ENCODE measurements at regions not wholly inside any gene's neighbourhood (a gene's known extent, or its start where the extent isn't known, plus 50 kb on each side); places are given as distances from the start of the nearest gene placed in this dataset.
"Not testable (repeated sequence)": the region's sequence is repeated elsewhere in the genome, so short reads cannot be mapped to it uniquely, and the experiment has no call there.

- DNase-seq: no peak
Observed at GRCh38 chr14:101616202-101616601, 54.9 kb downstream of the DIO3 start.

GRCh38 chr14:101619484-101619883 lies 58.2 kb downstream of the DIO3 start:
- DNase-seq: no peak

GRCh38 chr14:101620031-101620788 lies 58.9 kb downstream of the DIO3 start:
- DNase-seq: no peak

- DNase-seq: no peak
Observed at GRCh38 chr14:101620821-101621785, 59.8 kb downstream of the DIO3 start.

GRCh38 chr14:101622251-101623076 lies 61.2 kb downstream of the DIO3 start:
- DNase-seq: no peak

GRCh38 chr14:101623077-101623372 lies 61.7 kb downstream of the DIO3 start:
- no peak for DNase-seq

GRCh38 chr14:101623685-101624444 lies 62.6 kb downstream of the DIO3 start:
- no peak for DNase-seq

- DNase-seq: no peak
Observed at GRCh38 chr14:101624536-101624935, 63.2 kb downstream of the DIO3 start.

GRCh38 chr14:101625336-101626097 lies 64.2 kb downstream of the DIO3 start:
- DNase-seq: no peak

- no peak for DNase-seq
Observed at GRCh38 chr14:101626331-101626730, 65.0 kb downstream of the DIO3 start.

- no peak for DNase-seq
Observed at GRCh38 chr14:101627915-101628262, 66.6 kb downstream of the DIO3 start.

- DNase-seq: peak; percentile 74
Observed at GRCh38 chr14:101628471-101628966, 67.2 kb downstream of the DIO3 start.

GRCh38 chr14:101628975-101629374 lies 67.7 kb downstream of the DIO3 start:
- no peak for DNase-seq

GRCh38 chr14:101630056-101630965 lies 69.0 kb downstream of the DIO3 start:
- no peak for DNase-seq

- DNase-seq: no peak
Observed at GRCh38 chr14:101631199-101631598, 69.9 kb downstream of the DIO3 start.

GRCh38 chr14:101631970-101632369 lies 70.7 kb downstream of the DIO3 start:
- not testable (repeated sequence) for DNase-seq

- DNase-seq: no peak
Observed at GRCh38 chr14:101632520-101632919, 71.2 kb downstream of the DIO3 start.

GRCh38 chr14:101633276-101633675 lies 72.0 kb downstream of the DIO3 start:
- DNase-seq: no peak

GRCh38 chr14:101634202-101634849 lies 73.0 kb downstream of the DIO3 start:
- DNase-seq: no peak
